ENCODE measurements at regions not wholly inside any gene's neighbourhood (a gene's known extent, or its start where the extent isn't known, plus 50 kb on each side); places are given as distances from the start of the nearest gene placed in this dataset.
"Not testable (repeated sequence)": the region's sequence is repeated elsewhere in the genome, so short reads cannot be mapped to it uniquely, and the experiment has no call there.

DNA sequence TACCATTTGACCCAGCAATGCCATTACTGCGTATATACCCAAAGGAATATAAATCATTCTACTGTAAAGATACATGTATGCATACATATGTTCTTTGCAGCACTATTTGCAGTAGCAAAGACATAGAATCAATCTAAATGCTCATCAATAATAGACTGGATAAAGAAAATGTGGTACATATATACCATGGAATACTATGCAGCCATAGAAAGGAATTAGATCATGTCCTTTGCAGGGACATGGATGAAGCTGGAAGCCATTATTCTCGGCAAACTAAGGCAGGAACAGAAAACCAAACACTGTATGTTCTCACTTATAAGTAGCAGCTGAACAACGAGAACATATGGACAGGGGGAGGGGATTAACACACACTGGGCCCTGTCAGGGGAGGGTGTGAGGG, 54.8 kb upstream of the ZNF30 start:
- H3K27me3 ChIP-seq (replicated peaks in 2 of 5; ENCODE audit: control insufficient read depth in 4 of 5, insufficient read depth in 5 of 5, low read length in 4 of 5); H3K27ac ChIP-seq (ENCODE audit: insufficient read depth in 1 of 2, low read depth in 1 of 2, low read length in 2 of 2, poor library complexity in 1 of 2, severe bottlenecking in 2 of 2); DNase-seq; H3K36me3 ChIP-seq (ENCODE audit: control insufficient read depth in 4 of 4, insufficient read depth in 4 of 4, low read length in 3 of 4); H3K4me3 ChIP-seq (ENCODE audit: control insufficient read depth in 1 of 7, extremely low read depth in 1 of 7, insufficient read depth in 4 of 7, low read depth in 2 of 7, low read length in 6 of 7); POLR2A ChIA-PET; CTCF ChIA-PET; H3K4me1 ChIP-seq (ENCODE audit: control extremely low read depth in 1 of 4, control insufficient read depth in 4 of 4, insufficient read depth in 4 of 4, low read length in 3 of 4): not testable (repeated sequence)
- peaks cover 0 to 19% (median 2%) of the 10 kb centered on the region in 5 experiments for H3K9me3 ChIP-seq (ENCODE audit: control extremely low read depth in 1 of 5, control insufficient read depth in 4 of 5, insufficient read depth in 2 of 5, low read depth in 1 of 5, low read length in 4 of 5)
- 100% methylated on average over 2 of the region's 3 CpGs for WGBS (ENCODE audit: insufficient coverage)

- POLR2A ChIA-PET = no interaction called here
- peaks cover 0 to 15% (median 6%) of the 10 kb centered on the region in 5 experiments for H3K9me3 ChIP-seq (ENCODE audit: control extremely low read depth in 1 of 5, control insufficient read depth in 4 of 5, insufficient read depth in 2 of 5, low read depth in 1 of 5, low read length in 4 of 5)
- CTCF ChIA-PET = no interaction called here
- WGBS (ENCODE audit: insufficient coverage) = 92% methylated on average over 4 of the region's 4 CpGs
- no peaks in the 10 kb centered on the region for H3K4me1 ChIP-seq (ENCODE audit: control extremely low read depth in 1 of 4, control insufficient read depth in 4 of 4, insufficient read depth in 4 of 4, low read length in 3 of 4)
- H3K27ac ChIP-seq (ENCODE audit: insufficient read depth in 1 of 2, low read depth in 1 of 2, low read length in 2 of 2, poor library complexity in 1 of 2, severe bottlenecking in 2 of 2) = no peak overlapping the region
- DNase-seq = no peak
- H3K4me3 ChIP-seq (ENCODE audit: control insufficient read depth in 1 of 7, extremely low read depth in 1 of 7, insufficient read depth in 4 of 7, low read depth in 2 of 7, low read length in 6 of 7) = no peak overlapping the region
- no peaks in the 10 kb centered on the region for H3K36me3 ChIP-seq (ENCODE audit: control insufficient read depth in 4 of 4, insufficient read depth in 4 of 4, low read length in 3 of 4)
- no peaks in the 10 kb centered on the region for H3K27me3 ChIP-seq (replicated peaks in 2 of 5; ENCODE audit: control insufficient read depth in 4 of 5, insufficient read depth in 5 of 5, low read length in 4 of 5)
Observed at GRCh38 chr19:34867631-34868030, 59.1 kb upstream of the ZNF30 start.

- H3K27me3 ChIP-seq (replicated peaks in 2 of 5; ENCODE audit: control insufficient read depth in 4 of 5, insufficient read depth in 5 of 5, low read length in 4 of 5); H3K4me3 ChIP-seq (ENCODE audit: control insufficient read depth in 1 of 7, extremely low read depth in 1 of 7, insufficient read depth in 4 of 7, low read depth in 2 of 7, low read length in 6 of 7); H3K36me3 ChIP-seq (ENCODE audit: control insufficient read depth in 4 of 4, insufficient read depth in 4 of 4, low read length in 3 of 4); POLR2A ChIA-PET; DNase-seq; CTCF ChIA-PET; H3K4me1 ChIP-seq (ENCODE audit: control extremely low read depth in 1 of 4, control insufficient read depth in 4 of 4, insufficient read depth in 4 of 4, low read length in 3 of 4); H3K27ac ChIP-seq (ENCODE audit: insufficient read depth in 1 of 2, low read depth in 1 of 2, low read length in 2 of 2, poor library complexity in 1 of 2, severe bottlenecking in 2 of 2): not testable (repeated sequence)
- H3K9me3 ChIP-seq (ENCODE audit: control extremely low read depth in 1 of 5, control insufficient read depth in 4 of 5, insufficient read depth in 2 of 5, low read depth in 1 of 5, low read length in 4 of 5) = peaks cover 0 to 15% (median 7%) of the 10 kb centered on the region in 5 experiments
- WGBS (ENCODE audit: insufficient coverage) = no CpG with 5 or more reads among the region's 2 CpGs
Observed at GRCh38 chr19:34865225-34865624, 61.5 kb upstream of the ZNF30 start.

DNA sequence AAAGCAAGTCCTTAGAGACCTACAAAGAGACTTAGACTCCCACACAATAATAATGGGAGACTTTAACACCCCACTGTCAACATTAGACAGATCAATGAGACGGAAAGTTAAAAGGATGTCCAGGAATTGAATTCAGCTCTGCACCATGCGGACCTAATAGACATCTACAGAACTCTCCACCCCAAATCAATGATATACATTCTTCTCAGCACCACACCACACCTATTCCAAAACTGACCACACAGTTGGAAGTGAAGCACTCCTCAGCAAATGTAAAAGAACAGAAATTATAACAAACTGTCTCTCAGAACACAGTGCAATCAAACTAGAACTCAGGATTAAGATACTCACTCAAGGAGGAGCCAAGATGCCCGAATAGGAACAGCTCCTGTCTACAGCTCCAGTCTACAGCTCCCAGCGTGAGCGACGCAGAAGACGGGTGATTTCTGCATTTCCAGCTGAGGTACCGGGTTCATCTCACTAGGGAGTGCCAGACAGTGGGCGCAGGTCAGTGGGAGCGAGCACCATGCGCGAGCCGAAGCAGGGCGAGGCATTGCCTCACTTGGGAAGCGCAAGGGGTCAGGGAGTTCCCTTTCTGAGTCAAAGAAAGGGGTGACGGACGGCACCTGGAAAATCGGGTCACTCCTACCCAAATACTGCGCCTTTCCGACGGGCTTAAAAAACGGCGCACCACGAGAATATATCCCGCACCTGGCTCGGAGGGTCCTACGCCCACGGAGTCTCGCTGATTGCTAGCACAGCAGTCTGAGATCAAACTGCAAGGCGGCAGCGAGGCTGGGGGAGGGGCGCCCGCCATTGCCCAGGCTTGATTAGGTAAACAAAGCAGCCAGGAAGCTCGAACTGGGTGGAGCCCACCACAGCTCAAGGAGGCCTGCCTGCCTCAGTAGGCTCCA, 66.6 kb upstream of the ZNF30 start:
- DNase-seq = peak in 1 of 3 donors; percentile 23
- WGBS (ENCODE audit: insufficient coverage) = 23% methylated on average over 8 of the region's 34 CpGs
- H3K27ac ChIP-seq (ENCODE audit: insufficient read depth in 1 of 2, low read depth in 1 of 2, low read length in 2 of 2, poor library complexity in 1 of 2, severe bottlenecking in 2 of 2); POLR2A ChIA-PET; H3K4me1 ChIP-seq (ENCODE audit: control extremely low read depth in 1 of 4, control insufficient read depth in 4 of 4, insufficient read depth in 4 of 4, low read length in 3 of 4); CTCF ChIA-PET; H3K36me3 ChIP-seq (ENCODE audit: control insufficient read depth in 4 of 4, insufficient read depth in 4 of 4, low read length in 3 of 4); H3K27me3 ChIP-seq (replicated peaks in 2 of 5; ENCODE audit: control insufficient read depth in 4 of 5, insufficient read depth in 5 of 5, low read length in 4 of 5): not testable (repeated sequence)
- Histone ChIP-seq H3K9me3 (ENCODE audit: control extremely low read depth in 1 of 5, control insufficient read depth in 4 of 5, insufficient read depth in 2 of 5, low read depth in 1 of 5, low read length in 4 of 5) (peaks cover 0 to 24% (median 5%) of the 10 kb centered on the region in 5 experiments), H3K4me3 (ENCODE audit: control insufficient read depth in 1 of 7, extremely low read depth in 1 of 7, insufficient read depth in 4 of 7, low read depth in 2 of 7, low read length in 6 of 7) (peak overlapping the region; percentile 14 to 74 (median 56))

DNA sequence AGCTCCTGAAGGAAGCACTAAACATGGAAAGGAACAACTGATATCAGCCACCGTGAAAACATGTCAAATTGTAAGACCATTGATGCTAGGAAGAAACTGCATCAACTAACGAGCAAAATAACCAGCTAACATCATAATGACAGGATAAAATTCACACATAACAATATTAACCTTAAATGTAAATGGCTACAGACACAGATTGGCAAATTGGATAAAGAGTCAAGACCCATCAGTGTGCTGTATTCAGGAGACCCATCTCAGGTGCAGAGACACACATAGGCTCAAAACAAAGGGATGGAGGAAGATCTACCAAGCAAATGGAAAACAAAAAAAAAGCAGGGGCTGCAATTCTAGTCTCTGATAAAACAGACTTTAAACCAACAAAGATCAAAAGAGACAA, 67.4 kb upstream of the ZNF30 start:
- CTCF ChIA-PET; H3K4me1 ChIP-seq (ENCODE audit: control extremely low read depth in 1 of 4, control insufficient read depth in 4 of 4, insufficient read depth in 4 of 4, low read length in 3 of 4); H3K27ac ChIP-seq (ENCODE audit: insufficient read depth in 1 of 2, low read depth in 1 of 2, low read length in 2 of 2, poor library complexity in 1 of 2, severe bottlenecking in 2 of 2); POLR2A ChIA-PET; DNase-seq; H3K36me3 ChIP-seq (ENCODE audit: control insufficient read depth in 4 of 4, insufficient read depth in 4 of 4, low read length in 3 of 4); H3K27me3 ChIP-seq (replicated peaks in 2 of 5; ENCODE audit: control insufficient read depth in 4 of 5, insufficient read depth in 5 of 5, low read length in 4 of 5); H3K4me3 ChIP-seq (ENCODE audit: control insufficient read depth in 1 of 7, extremely low read depth in 1 of 7, insufficient read depth in 4 of 7, low read depth in 2 of 7, low read length in 6 of 7): not testable (repeated sequence)
- no CpG with 5 or more reads among the region's 2 CpGs for WGBS (ENCODE audit: insufficient coverage)
- H3K9me3 ChIP-seq (ENCODE audit: control extremely low read depth in 1 of 5, control insufficient read depth in 4 of 5, insufficient read depth in 2 of 5, low read depth in 1 of 5, low read length in 4 of 5) = peaks cover 0 to 27% (median 5%) of the 10 kb centered on the region in 5 experiments

GRCh38 chr19:34856052-34856451, 70.7 kb upstream of the ZNF30 start:
- Histone ChIP-seq H3K27me3 (replicated peaks in 2 of 5; ENCODE audit: control insufficient read depth in 4 of 5, insufficient read depth in 5 of 5, low read length in 4 of 5) (no peaks in the 10 kb centered on the region), H3K4me3 (ENCODE audit: control insufficient read depth in 1 of 7, extremely low read depth in 1 of 7, insufficient read depth in 4 of 7, low read depth in 2 of 7, low read length in 6 of 7) (no peak overlapping the region), H3K4me1 (ENCODE audit: control extremely low read depth in 1 of 4, control insufficient read depth in 4 of 4, insufficient read depth in 4 of 4, low read length in 3 of 4) (no peaks in the 10 kb centered on the region), H3K36me3 (ENCODE audit: control insufficient read depth in 4 of 4, insufficient read depth in 4 of 4, low read length in 3 of 4) (peaks cover 0 to 24% (median 3%) of the 10 kb centered on the region in 4 experiments), H3K27ac (ENCODE audit: insufficient read depth in 1 of 2, low read depth in 1 of 2, low read length in 2 of 2, poor library complexity in 1 of 2, severe bottlenecking in 2 of 2) (no peak overlapping the region), H3K9me3 (ENCODE audit: control extremely low read depth in 1 of 5, control insufficient read depth in 4 of 5, insufficient read depth in 2 of 5, low read depth in 1 of 5, low read length in 4 of 5) (peaks cover 0 to 54% (median 20%) of the 10 kb centered on the region in 5 experiments)
- ChIA-PET POLR2A (no interaction called here), CTCF (no interaction called here)
- DNase-seq = no peak

DNA sequence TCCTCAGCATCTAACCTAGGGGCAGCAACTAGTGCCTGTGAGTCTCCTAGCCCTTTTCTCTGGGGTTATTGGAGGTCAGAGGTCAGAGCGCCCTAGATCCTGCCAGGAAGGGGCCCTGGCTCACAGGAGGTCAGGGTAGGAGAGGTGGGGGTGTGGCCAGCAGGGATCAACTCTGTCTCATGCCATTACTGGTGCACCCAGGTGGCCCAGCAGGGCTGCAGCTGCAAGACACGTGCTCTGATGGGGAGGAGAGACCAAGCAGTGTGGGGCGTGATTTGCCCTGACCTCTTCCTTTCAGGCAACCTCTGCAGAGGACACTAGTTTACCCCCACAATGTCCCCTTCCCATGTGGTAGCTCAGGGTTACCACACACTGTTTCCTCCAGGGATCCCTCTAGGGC, 73.3 kb upstream of the ZNF30 start:
- POLR2A ChIA-PET = no interaction called here

More for the DNA sequence above, 73.3 kb upstream of the ZNF30 start:
- H3K27ac ChIP-seq (ENCODE audit: insufficient read depth in 1 of 2, low read depth in 1 of 2, low read length in 2 of 2, poor library complexity in 1 of 2, severe bottlenecking in 2 of 2) = no peak overlapping the region
- peaks cover 0 to 37% (median 3%) of the 10 kb centered on the region in 4 experiments for H3K36me3 ChIP-seq (ENCODE audit: control insufficient read depth in 4 of 4, insufficient read depth in 4 of 4, low read length in 3 of 4)
- DNase-seq = no peak
- WGBS (ENCODE audit: insufficient coverage) = 100% methylated on average over 2 of the region's 3 CpGs
- H3K27me3 ChIP-seq (replicated peaks in 2 of 5; ENCODE audit: control insufficient read depth in 4 of 5, insufficient read depth in 5 of 5, low read length in 4 of 5) = no peaks in the 10 kb centered on the region
- peaks cover 0 to 73% (median 21%) of the 10 kb centered on the region in 5 experiments for H3K9me3 ChIP-seq (ENCODE audit: control extremely low read depth in 1 of 5, control insufficient read depth in 4 of 5, insufficient read depth in 2 of 5, low read depth in 1 of 5, low read length in 4 of 5)
- CTCF ChIA-PET = no interaction called here
- no peaks in the 10 kb centered on the region for H3K4me1 ChIP-seq (ENCODE audit: control extremely low read depth in 1 of 4, control insufficient read depth in 4 of 4, insufficient read depth in 4 of 4, low read length in 3 of 4)
- H3K4me3 ChIP-seq (ENCODE audit: control insufficient read depth in 1 of 7, extremely low read depth in 1 of 7, insufficient read depth in 4 of 7, low read depth in 2 of 7, low read length in 6 of 7) = no peak overlapping the region

Data from common myeloid progenitor, CD34-positive (primary cell).